PC-9 (cell line): ENCODE measurements at regions not wholly inside any gene's neighbourhood (a gene's known extent, or its start where the extent isn't known, plus 50 kb on each side); places are given as distances from the start of the nearest gene placed in this dataset.

Experiments
- EZH2 ChIP-seq: fragments of 200-600 bp; sonication (generic); IDR thresholded peaks from 2 replicates; pipeline ENCODE4 v1.8.0; 2017; ENCODE audit warnings: antibody characterized with exemption, low read depth
- TF ChIP-seq, protein P1 (sequence below): fragments of 200-600 bp; sonication (generic); conservative IDR thresholded peaks from 2 replicates; pipeline ENCODE4 v1.6.1; 2017; ENCODE audit warnings: mixed run types, antibody characterized with exemption, mild to moderate bottlenecking, moderate library complexity

DNA sequence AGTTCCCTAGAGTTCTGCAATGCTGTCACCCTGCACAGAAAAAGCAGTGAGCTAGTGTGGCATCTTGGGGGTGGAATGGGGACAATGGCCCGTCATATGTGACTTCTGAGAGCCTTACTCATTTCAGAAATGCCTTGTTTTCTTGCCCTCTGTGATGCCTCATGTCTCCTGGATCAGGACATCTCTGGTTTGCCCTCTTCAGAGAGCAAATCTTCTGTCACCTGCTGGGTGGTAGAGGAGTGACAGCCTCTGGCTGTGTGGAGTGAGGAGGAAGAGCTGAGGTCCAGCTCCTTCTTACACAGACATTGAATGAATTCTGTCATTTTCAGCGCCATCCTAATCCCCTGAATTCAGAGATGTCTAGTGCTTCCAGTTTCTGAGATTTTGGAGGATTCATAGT is 55.6 kb upstream of the PHLPP1 start:
- TF ChIP-seq, protein P1, sequence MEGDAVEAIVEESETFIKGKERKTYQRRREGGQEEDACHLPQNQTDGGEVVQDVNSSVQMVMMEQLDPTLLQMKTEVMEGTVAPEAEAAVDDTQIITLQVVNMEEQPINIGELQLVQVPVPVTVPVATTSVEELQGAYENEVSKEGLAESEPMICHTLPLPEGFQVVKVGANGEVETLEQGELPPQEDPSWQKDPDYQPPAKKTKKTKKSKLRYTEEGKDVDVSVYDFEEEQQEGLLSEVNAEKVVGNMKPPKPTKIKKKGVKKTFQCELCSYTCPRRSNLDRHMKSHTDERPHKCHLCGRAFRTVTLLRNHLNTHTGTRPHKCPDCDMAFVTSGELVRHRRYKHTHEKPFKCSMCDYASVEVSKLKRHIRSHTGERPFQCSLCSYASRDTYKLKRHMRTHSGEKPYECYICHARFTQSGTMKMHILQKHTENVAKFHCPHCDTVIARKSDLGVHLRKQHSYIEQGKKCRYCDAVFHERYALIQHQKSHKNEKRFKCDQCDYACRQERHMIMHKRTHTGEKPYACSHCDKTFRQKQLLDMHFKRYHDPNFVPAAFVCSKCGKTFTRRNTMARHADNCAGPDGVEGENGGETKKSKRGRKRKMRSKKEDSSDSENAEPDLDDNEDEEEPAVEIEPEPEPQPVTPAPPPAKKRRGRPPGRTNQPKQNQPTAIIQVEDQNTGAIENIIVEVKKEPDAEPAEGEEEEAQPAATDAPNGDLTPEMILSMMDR, result no peak
- no peak for TF ChIP-seq EZH2
